PC-9 (cell line): ENCODE measurements at regions not wholly inside any gene's neighbourhood (a gene's known extent, or its start where the extent isn't known, plus 50 kb on each side); places are given as distances from the start of the nearest gene placed in this dataset.

ENCODE experiments used
- EZH2 ChIP-seq: fragments of 200-600 bp; sonication (generic); IDR thresholded peaks from 2 replicates; pipeline ENCODE4 v1.8.0; 2017; ENCODE audit warnings: antibody characterized with exemption, low read depth
- TF ChIP-seq, protein P1 (sequence below): fragments of 200-600 bp; sonication (generic); conservative IDR thresholded peaks from 2 replicates; pipeline ENCODE4 v1.6.1; 2017; ENCODE audit warnings: mixed run types, antibody characterized with exemption, mild to moderate bottlenecking, moderate library complexity

GRCh38 chr5:62689599-62690368, 111.2 kb downstream of the LRRC70 start:
- TF ChIP-seq, protein P1, sequence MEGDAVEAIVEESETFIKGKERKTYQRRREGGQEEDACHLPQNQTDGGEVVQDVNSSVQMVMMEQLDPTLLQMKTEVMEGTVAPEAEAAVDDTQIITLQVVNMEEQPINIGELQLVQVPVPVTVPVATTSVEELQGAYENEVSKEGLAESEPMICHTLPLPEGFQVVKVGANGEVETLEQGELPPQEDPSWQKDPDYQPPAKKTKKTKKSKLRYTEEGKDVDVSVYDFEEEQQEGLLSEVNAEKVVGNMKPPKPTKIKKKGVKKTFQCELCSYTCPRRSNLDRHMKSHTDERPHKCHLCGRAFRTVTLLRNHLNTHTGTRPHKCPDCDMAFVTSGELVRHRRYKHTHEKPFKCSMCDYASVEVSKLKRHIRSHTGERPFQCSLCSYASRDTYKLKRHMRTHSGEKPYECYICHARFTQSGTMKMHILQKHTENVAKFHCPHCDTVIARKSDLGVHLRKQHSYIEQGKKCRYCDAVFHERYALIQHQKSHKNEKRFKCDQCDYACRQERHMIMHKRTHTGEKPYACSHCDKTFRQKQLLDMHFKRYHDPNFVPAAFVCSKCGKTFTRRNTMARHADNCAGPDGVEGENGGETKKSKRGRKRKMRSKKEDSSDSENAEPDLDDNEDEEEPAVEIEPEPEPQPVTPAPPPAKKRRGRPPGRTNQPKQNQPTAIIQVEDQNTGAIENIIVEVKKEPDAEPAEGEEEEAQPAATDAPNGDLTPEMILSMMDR, result no peak
- TF ChIP-seq EZH2, result no peak
